Neuronal stem cell (in vitro differentiated cells): ENCODE measurements at regions not wholly inside any gene's neighbourhood (a gene's known extent, or its start where the extent isn't known, plus 50 kb on each side); places are given as distances from the start of the nearest gene placed in this dataset.

Experiments used
- DNase-seq: peaks from one replicate; pipeline ENCODE4 v3.0.0-alpha.2; 2013; ENCODE audit warnings: low spot score
- H2AFZ ChIP-seq: one replicate; pipeline ENCODE4 v1.6.1; 2013; ENCODE audit warnings: mild to moderate bottlenecking, low read length, inconsistent platforms
- H2AK5ac ChIP-seq: 2 replicates; pipeline ENCODE4 v1.6.1; 2013; ENCODE audit warnings: low read depth, mild to moderate bottlenecking, inconsistent platforms, low read length, moderate library complexity, mixed read lengths
- H2BK120ac ChIP-seq: 2 replicates; pipeline ENCODE4 v1.6.1; 2013; ENCODE audit warnings: low read depth, mild to moderate bottlenecking, inconsistent platforms, low read length, moderate library complexity, mixed read lengths
- H2BK12ac ChIP-seq: one replicate; pipeline ENCODE4 v1.6.1; 2013; ENCODE audit warnings: low read length, inconsistent platforms
- H2BK15ac ChIP-seq: 2 replicates; pipeline ENCODE4 v1.6.1; 2013; ENCODE audit warnings: mild to moderate bottlenecking, low read length, inconsistent platforms, mixed read lengths
- H2BK5ac ChIP-seq: one replicate; pipeline ENCODE4 v1.6.1; 2013; ENCODE audit warnings: inconsistent platforms, mild to moderate bottlenecking, low read length, moderate library complexity
- H3K14ac ChIP-seq: one replicate; pipeline ENCODE4 v1.6.1; 2013; ENCODE audit warnings: low read length, inconsistent platforms
- H3K18ac ChIP-seq: 2 replicates; pipeline ENCODE4 v1.6.1; 2013; ENCODE audit warnings: low read length, inconsistent platforms
- H3K23ac ChIP-seq: 2 replicates; pipeline ENCODE4 v1.6.1; 2013; ENCODE audit warnings: low read depth, mild to moderate bottlenecking, mixed read lengths, low read length, inconsistent platforms; ENCODE audit not compliant: poor library complexity
- H3K27ac ChIP-seq: replicated peaks from 3 replicates; pipeline ENCODE4 v1.5.1; 2013; ENCODE audit warnings: low read length, inconsistent platforms
- H3K27me3 ChIP-seq, 3 experiments: 2 replicates each; pipeline ENCODE4 v1.6.1; 2013; ENCODE audit warnings: low read length in 3 of 3, mild to moderate bottlenecking in 2 of 3, inconsistent platforms in 1 of 3, low read depth in 1 of 3, mixed read lengths in 1 of 3, moderate library complexity in 1 of 3; ENCODE audit not compliant: control insufficient read depth in 3 of 3, insufficient read depth in 3 of 3
- H3K36me3 ChIP-seq, 2 donors: replicated peaks in 1 of 2; 2 replicates each; pipeline ENCODE4 v1.6.1; 2013; ENCODE audit warnings: low read length in 2 of 2; ENCODE audit not compliant: control insufficient read depth in 2 of 2, insufficient read depth in 2 of 2
- H3K4ac ChIP-seq: 2 replicates; pipeline ENCODE4 v1.6.1; 2013; ENCODE audit warnings: inconsistent platforms, mild to moderate bottlenecking, low read length, moderate library complexity
- H3K4me1 ChIP-seq, 2 donors: 1 replicate in 1 of 2; 2 replicates in 1 of 2; pipeline ENCODE4 v1.6.1; 2013; ENCODE audit warnings: low read length in 2 of 2, low read depth in 1 of 2; ENCODE audit not compliant: control insufficient read depth in 2 of 2, insufficient read depth in 1 of 2
- H3K4me2 ChIP-seq: one replicate; pipeline ENCODE4 v1.6.1; 2013; ENCODE audit warnings: mild to moderate bottlenecking, low read length, inconsistent platforms; ENCODE audit not compliant: insufficient read depth, poor library complexity, severe bottlenecking
- H3K4me3 ChIP-seq, 2 donors: 2 replicates each; pipeline ENCODE4 v1.5.1; 2013; ENCODE audit warnings: low read length in 2 of 2, mild to moderate bottlenecking in 2 of 2, inconsistent platforms in 1 of 2, moderate library complexity in 1 of 2
- H3K79me1 ChIP-seq: one replicate; pipeline ENCODE4 v1.6.1; 2013; ENCODE audit warnings: low read depth, mild to moderate bottlenecking, inconsistent platforms, low read length, moderate library complexity
- H3K9ac ChIP-seq: one replicate; pipeline ENCODE4 v1.6.1; 2013; ENCODE audit warnings: mild to moderate bottlenecking, low read depth, low read length, inconsistent platforms; ENCODE audit not compliant: poor library complexity
- H3K9me3 ChIP-seq, 2 donors: replicated peaks in 1 of 2; 2 replicates each; pipeline versions ENCODE3 to v1.6.1; 2013; ENCODE audit warnings: low read length in 2 of 2, mild to moderate bottlenecking in 2 of 2, inconsistent platforms in 1 of 2, low read depth in 1 of 2, mixed read lengths in 1 of 2, moderate library complexity in 1 of 2; ENCODE audit not compliant: control insufficient read depth in 2 of 2, insufficient read depth in 1 of 2
- H4K8ac ChIP-seq: one replicate; pipeline ENCODE4 v1.6.1; 2013; ENCODE audit warnings: low read depth, mild to moderate bottlenecking, inconsistent platforms, low read length, moderate library complexity
- H4K91ac ChIP-seq: one replicate; pipeline ENCODE4 v1.6.1; 2013; ENCODE audit warnings: low read length, low read depth, mild to moderate bottlenecking, inconsistent platforms; ENCODE audit not compliant: poor library complexity
- whole genome bisulfite sequencing, 2 donors: extraction: QIAGEN DNeasy Blood & Tissue Kit; methylation state at CpG; one replicate each; pipeline ENCODE4 v1.1.7; 2013; ENCODE audit warnings: missing lambda C conversion rate in 2 of 2, mixed read lengths in 1 of 2; ENCODE audit not compliant: insufficient read length in 2 of 2, insufficient replicate concordance in 1 of 2; ENCODE audit errors: extremely low coverage in 2 of 2; 5-methylcytosine and 5-hydroxymethylcytosine counted together

- Histone ChIP-seq H3K27me3 (no peaks in the 10 kb centered on the region), H3K4me3 (no peak overlapping the region), H3K4ac (no peak overlapping the region), H3K9ac (no peak overlapping the region), H3K4me2 (no peak overlapping the region), H4K8ac (no peak overlapping the region), H2BK120ac (no peak overlapping the region), H3K14ac (no peak overlapping the region), H3K27ac (no peak overlapping the region), H2BK5ac (no peak overlapping the region), H2BK12ac (no peak overlapping the region), H3K18ac (no peak overlapping the region), H3K36me3 (no peaks in the 10 kb centered on the region), H3K23ac (no peak overlapping the region), H3K79me1 (no peaks in the 10 kb centered on the region), H2BK15ac (no peak overlapping the region), H2AK5ac (no peak overlapping the region), H4K91ac (no peak overlapping the region), H3K9me3 (no peaks in the 10 kb centered on the region), H3K4me1 (peaks cover 2 to 6% of the 10 kb centered on the region in 2 donors), H2AFZ (peak overlapping the region; percentile 12)
- DNase-seq, result no peak
- no CpG with 5 or more reads among the region's 1 CpG for WGBS, 2 donors
Observed at GRCh38 chr2:57597940-57598339, 448.7 kb upstream of the VRK2 start.

- Histone ChIP-seq H2BK5ac (no peak overlapping the region), H4K8ac (no peak overlapping the region), H2AK5ac (no peak overlapping the region), H3K9ac (no peak overlapping the region), H3K27me3 (no peaks in the 10 kb centered on the region), H3K9me3 (no peaks in the 10 kb centered on the region), H3K23ac (no peak overlapping the region), H3K14ac (no peak overlapping the region), H4K91ac (no peak overlapping the region), H3K18ac (no peak overlapping the region), H2BK15ac (no peak overlapping the region), H3K79me1 (no peaks in the 10 kb centered on the region), H2BK12ac (no peak overlapping the region), H3K4me1 (peaks cover 2 to 6% of the 10 kb centered on the region in 2 donors), H3K36me3 (no peaks in the 10 kb centered on the region), H2BK120ac (no peak overlapping the region), H3K4me2 (no peak overlapping the region), H2AFZ (peak overlapping the region; percentile 12), H3K27ac (no peak overlapping the region), H3K4ac (no peak overlapping the region), H3K4me3 (no peak overlapping the region)
- WGBS, 2 donors, result no CpG with 5 or more reads among the region's 4 CpGs
- DNase-seq, result no peak
Observed at GRCh38 chr2:57598551-57598950, 448.1 kb upstream of the VRK2 start.

GRCh38 chr2:57602733-57603132, 443.9 kb upstream of the VRK2 start:
- H4K8ac ChIP-seq, result no peak overlapping the region
- peak overlapping the region; percentile 52 for H2AFZ ChIP-seq
- DNase-seq, result no peak
- no peak overlapping the region for H3K4me2 ChIP-seq
- no peaks in the 10 kb centered on the region for H3K27me3 ChIP-seq
- H2BK15ac ChIP-seq, result no peak overlapping the region
- no peak overlapping the region for H3K9ac ChIP-seq
- no peak overlapping the region for H3K27ac ChIP-seq
- no peak overlapping the region for H2BK12ac ChIP-seq
- H3K79me1 ChIP-seq, result no peaks in the 10 kb centered on the region
- no peak overlapping the region for H2BK5ac ChIP-seq
- H2BK120ac ChIP-seq, result no peak overlapping the region
- no CpG with 5 or more reads among the region's 2 CpGs for WGBS, 2 donors
- no peak overlapping the region for H3K4ac ChIP-seq
- H4K91ac ChIP-seq, result no peak overlapping the region
- no peak overlapping the region for H3K18ac ChIP-seq
- no peak overlapping the region for H2AK5ac ChIP-seq
- H3K9me3 ChIP-seq, result no peaks in the 10 kb centered on the region
- no peak overlapping the region for H3K14ac ChIP-seq
- no peak overlapping the region for H3K4me3 ChIP-seq
- no peak overlapping the region for H3K23ac ChIP-seq
- H3K36me3 ChIP-seq, result no peaks in the 10 kb centered on the region
- peaks cover 2 to 6% of the 10 kb centered on the region in 2 donors for H3K4me1 ChIP-seq

- H3K23ac ChIP-seq, result no peak overlapping the region
- no CpG with 5 or more reads among the region's 3 CpGs for WGBS, 2 donors
- no peak overlapping the region for H2AK5ac ChIP-seq
- no peak overlapping the region for H2BK5ac ChIP-seq
- no peak overlapping the region for H3K18ac ChIP-seq
- no peaks in the 10 kb centered on the region for H3K4me1 ChIP-seq
- no peaks in the 10 kb centered on the region for H3K36me3 ChIP-seq
- H2BK15ac ChIP-seq, result no peak overlapping the region
- H2BK120ac ChIP-seq, result no peak overlapping the region
- H3K79me1 ChIP-seq, result no peaks in the 10 kb centered on the region
- H4K8ac ChIP-seq, result no peak overlapping the region
- H3K4ac ChIP-seq, result no peak overlapping the region
- H3K4me2 ChIP-seq, result no peak overlapping the region
- H2AFZ ChIP-seq, result no peak overlapping the region
- DNase-seq, result no peak
- no peak overlapping the region for H3K4me3 ChIP-seq
- no peak overlapping the region for H4K91ac ChIP-seq
- H3K27ac ChIP-seq, result no peak overlapping the region
- no peak overlapping the region for H3K14ac ChIP-seq
- H3K9me3 ChIP-seq, result no peaks in the 10 kb centered on the region
- H2BK12ac ChIP-seq, result no peak overlapping the region
- no peaks in the 10 kb centered on the region for H3K27me3 ChIP-seq
- H3K9ac ChIP-seq, result no peak overlapping the region
Observed at GRCh38 chr2:57614988-57615387, 431.6 kb upstream of the VRK2 start.
